ENCODE measurements at regions not wholly inside any gene's neighbourhood (a gene's known extent, or its start where the extent isn't known, plus 50 kb on each side); places are given as distances from the start of the nearest gene placed in this dataset.
"Not testable (repeated sequence)": the region's sequence is repeated elsewhere in the genome, so short reads cannot be mapped to it uniquely, and the experiment has no call there.

DNA sequence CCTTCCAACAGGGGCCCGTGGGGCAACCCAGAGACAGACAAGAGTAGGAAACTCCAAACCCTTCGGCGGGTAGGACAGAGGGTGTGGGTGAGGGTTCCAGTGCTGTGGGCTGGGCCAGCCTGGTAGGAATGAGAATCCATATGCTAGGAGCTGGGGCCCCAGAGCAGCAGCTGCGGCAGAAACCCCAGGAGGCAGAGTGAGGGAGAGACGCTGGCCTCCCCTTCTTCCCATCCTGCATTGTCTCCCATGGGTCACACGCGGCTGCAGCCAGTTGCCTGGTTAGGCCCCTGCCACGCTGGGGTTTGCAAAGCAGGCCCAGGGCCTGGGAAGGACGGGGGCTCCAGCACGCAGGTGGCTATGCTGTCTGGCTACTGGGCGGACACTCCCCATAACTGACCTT lies 113.1 kb upstream of the CCZ1B start:
- DNase-seq = not testable (repeated sequence)

- DNase-seq = not testable (repeated sequence)
These were observed 113.8 kb upstream of the CCZ1B start for GRCh38 chr7:6939896-6940295.

- not testable (repeated sequence) for DNase-seq
These were observed 120.8 kb upstream of the CCZ1B start for GRCh38 chr7:6946873-6947272.

GRCh38 chr7:6950231-6950630 lies 124.2 kb upstream of the CCZ1B start:
- not testable (repeated sequence) for DNase-seq

DNA sequence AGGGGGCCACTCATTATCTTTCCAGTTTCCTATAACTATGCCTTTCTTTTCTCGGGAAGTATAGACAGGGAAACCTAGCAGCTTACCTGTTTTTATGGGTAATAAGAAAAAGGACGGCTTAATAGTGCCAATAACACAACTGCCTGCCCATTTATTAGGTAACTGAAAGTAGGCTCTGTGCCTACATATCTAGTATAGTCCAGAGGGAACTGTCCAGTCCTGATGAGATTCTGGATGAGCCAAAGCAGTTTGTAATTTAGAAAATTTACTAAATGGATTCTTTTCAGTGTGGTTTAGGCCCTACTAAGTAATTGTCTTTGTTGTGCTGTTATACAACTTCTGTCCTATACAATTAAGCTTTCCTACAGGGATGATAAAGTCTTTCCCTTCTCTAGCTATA lies 125.5 kb upstream of the CCZ1B start:
- not testable (repeated sequence) for DNase-seq

DNA sequence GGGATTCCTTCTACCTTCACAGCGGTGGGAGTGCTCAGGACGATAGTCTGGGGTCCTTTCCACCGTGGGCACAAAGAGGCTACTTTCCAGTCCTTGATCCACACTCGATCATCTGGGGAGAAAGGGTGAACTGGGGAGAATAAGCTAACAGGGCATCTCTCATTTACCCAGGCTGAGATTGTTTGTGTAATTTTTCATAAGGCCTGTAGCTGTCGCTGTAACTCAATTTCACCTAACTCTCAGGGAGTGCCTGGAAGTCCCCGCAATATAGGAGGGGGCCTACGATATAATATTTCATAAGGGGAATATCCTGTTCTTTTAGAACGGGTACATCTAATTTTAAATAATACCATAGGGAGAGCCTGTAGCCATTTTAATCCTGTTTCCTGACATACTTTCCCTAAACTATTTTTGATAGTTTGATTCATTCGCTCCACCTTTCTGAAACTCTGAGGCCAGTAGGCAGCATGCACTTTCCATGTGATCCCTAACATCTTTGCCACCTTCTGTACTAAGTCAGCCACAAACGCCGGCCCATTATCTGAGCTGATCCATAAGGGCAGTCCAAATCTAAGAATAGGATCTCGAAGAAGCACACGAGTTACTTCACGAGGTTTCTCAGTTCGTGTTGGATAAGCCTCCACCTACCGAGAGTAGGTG lies 127.2 kb upstream of the CCZ1B start:
- not testable (repeated sequence) for DNase-seq

GRCh38 chr7:6953798-6954181 lies 127.7 kb upstream of the CCZ1B start:
- not testable (repeated sequence) for DNase-seq

GRCh38 chr7:6955385-6955784 lies 129.3 kb upstream of the CCZ1B start:
- not testable (repeated sequence) for DNase-seq

DNA sequence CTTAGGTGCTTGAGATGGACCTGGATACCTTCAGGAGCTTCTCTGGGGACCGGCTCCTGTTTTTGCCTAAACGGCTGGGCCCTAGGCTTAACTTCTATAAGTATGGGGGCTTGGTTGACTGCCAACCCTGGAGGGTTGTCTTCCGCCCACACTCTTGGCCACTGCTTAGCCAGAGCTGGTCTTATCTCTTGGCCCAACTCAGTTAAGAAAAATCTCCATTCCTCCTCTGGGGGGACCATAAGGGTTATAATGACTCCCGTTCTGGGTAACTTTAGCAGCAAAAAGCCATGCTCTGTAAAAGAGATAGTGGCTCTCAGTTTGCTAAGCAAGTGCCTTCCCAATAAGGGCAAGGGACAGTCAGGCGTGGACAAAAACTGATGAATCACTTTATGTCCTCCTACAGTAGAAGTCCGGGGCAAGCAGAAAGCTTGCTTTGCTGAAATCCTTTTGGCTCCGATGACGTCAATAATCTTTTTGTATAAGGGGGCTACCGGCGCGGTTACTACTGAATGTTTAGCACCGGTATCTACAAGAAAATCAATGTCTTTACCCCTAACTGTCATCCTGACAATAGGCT lies 130.0 kb upstream of the CCZ1B start:
- not testable (repeated sequence) for DNase-seq

GRCh38 chr7:6958371-6958770 lies 132.3 kb upstream of the CCZ1B start:
- DNase-seq = not testable (repeated sequence)

DNA sequence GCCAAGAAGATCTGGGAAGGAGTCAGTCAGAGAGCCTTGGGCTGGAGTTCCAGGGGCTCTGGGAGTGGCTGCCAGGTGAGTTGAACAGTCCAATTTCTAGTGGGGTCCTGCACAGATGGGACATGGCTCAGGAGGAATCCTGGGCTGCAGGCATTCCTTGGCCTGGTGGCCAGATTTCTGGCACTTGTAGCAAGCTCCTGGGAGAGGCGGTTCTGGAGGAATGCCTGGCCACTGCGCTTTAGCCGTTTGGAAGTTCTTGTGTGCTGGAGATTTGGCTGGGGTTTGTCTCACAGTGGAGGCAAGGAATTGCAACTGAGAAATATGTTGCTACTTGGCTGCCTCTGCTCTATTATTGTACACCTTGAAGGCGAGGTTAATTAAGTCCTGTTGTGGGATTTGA lies 133.9 kb upstream of the CCZ1B start:
- not testable (repeated sequence) for DNase-seq

DNA sequence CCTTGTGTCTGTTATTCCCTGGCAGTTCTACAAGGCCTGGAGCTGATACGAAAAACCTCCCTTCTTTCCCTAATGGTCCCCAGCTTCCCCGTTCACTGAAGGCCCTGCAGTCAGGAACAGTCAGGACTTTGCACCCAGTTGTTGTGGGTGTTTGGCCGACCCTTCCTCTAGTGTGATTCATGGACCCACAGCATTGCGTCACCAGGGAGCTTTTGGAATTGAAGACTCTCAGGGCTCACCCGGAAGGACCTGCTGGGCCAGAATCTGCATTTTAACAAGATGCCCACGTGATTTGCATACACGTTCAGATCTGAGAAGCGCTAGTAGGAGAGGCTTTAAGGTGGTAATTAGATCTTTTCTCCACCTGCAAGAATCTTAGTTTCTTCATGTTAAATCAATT lies 136.8 kb upstream of the CCZ1B start:
- not testable (repeated sequence) for DNase-seq

DNA sequence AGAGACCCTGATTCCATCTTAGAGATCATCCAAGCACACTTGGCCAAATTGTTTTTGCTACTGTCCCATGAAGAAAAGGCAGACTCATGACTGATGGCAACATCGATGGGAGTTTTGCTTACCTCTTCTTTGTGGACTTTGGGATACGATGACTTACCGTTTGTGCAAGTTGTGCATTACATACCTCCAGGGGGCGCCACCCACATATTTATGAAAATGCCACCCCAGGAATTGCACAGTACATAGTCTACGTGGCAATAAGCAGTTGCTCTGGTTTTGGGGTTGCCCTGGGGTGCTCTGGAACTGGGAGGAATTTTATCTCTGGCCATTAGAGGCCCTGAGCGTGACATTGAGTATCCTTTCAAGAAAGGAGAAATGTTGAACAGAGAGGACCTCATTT lies 139.0 kb upstream of the CCZ1B start:
- not testable (repeated sequence) for DNase-seq

DNA sequence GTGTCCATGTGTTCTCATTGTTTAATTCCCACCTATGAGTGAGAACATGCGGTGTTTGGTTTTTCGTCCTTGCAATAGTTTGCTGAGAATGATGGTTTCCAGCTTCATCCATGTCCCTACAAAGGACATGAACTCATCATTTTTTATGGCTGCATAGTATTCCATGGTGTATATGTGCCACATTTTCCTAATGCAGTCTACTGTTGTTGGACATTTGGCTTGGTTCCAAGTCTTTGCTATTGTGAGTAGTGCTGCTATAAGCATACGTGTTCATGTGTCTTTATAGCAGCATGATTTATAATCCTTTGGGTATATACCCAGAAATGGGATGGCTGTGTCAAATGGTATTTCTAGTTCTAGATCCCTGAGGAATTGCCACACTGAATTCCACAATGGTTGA lies 144.1 kb upstream of the CCZ1B start:
- DNase-seq = not testable (repeated sequence)

DNA sequence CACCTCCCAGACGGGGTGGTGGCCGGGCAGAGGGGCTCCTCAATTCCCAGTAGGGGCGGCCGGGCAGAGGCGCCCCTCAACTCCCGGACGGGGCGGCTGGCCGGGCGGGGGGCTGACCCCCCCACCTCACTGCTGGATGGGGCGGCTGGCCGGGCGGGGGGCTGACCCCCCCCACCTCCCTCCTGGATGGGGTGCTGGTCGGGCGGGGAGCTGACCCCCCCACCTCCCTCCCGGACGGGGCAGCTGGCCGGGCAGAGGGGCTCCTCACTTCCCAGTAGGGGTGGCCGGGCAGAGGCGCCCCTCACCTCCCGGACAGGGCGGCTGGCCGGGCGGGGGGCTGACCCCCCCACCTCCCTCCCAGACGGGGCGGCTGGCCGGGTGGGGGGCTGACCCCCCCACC lies 148.8 kb upstream of the CCZ1B start:
- DNase-seq = not testable (repeated sequence)

DNA sequence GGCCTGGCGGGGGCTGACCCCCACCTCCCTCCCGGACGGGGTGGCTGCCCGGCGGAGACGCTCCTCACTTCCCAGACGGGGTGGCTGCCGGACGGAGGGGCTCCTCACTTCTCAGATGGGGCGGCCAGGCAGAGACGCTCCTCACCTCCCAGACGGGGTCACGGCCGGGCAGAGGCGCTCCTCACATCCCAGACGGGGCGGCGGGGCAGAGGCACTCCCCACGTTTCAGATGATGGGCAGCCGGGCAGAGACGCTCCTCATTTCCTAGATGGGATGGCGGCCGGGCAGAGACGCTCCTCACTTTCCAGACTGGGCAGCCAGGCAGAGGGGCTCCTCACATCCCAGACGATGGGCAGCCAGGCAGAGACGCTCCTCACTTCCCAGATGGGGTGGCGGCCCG lies 149.3 kb upstream of the CCZ1B start:
- DNase-seq = not testable (repeated sequence)

- not testable (repeated sequence) for DNase-seq
These were observed 151.3 kb upstream of the CCZ1B start for GRCh38 chr7:6977368-6977767.

GRCh38 chr7:6978326-6978725 lies 152.3 kb upstream of the CCZ1B start:
- DNase-seq = not testable (repeated sequence)

DNA sequence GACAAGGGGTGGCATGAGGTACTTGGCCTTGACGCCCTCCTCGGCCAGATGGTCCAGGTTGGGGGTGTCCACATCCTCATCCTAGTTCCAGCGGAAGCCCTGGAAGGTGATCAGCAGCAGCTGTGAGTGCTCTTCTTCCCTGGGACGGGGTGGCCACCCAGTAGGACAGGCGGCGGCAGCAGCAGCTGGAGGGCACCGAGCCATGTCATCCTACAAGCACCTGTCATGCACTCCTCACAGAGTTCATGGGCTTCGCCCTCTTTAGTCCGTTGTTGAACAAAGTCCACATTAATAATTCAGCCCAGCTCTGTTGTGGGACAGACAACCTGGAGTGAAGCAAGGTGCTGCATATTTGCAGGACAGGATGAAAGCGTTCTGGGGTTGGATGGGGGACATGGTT lies 153.4 kb upstream of the CCZ1B start:
- DNase-seq = not testable (repeated sequence)

GRCh38 chr7:6982375-6982774 lies 156.3 kb upstream of the CCZ1B start:
- not testable (repeated sequence) for DNase-seq

- not testable (repeated sequence) for DNase-seq
These were observed 160.8 kb upstream of the CCZ1B start for GRCh38 chr7:6986892-6987291.

- not testable (repeated sequence) for DNase-seq
These were observed 162.5 kb upstream of the CCZ1B start for GRCh38 chr7:6988608-6989007.

DNA sequence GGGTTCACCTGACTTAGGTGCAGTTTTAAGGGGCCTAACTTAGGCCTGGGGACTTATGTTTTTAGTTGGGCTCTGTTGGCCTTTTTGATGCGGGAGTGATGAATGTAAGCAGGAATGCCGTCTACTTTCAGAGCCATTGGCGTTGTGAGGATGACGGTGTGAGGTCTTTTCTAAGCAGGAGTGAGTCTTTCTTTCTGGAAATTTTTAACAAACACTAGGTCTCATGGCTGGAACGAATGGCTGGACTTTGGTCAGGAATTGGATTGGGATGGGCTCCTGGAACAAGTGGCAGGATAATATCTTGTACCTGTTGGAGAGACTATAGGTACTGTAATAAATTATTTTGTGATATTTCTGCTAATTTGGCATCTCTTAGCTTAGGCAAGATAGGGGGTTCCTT lies 163.9 kb upstream of the CCZ1B start:
- not testable (repeated sequence) for DNase-seq

DNA sequence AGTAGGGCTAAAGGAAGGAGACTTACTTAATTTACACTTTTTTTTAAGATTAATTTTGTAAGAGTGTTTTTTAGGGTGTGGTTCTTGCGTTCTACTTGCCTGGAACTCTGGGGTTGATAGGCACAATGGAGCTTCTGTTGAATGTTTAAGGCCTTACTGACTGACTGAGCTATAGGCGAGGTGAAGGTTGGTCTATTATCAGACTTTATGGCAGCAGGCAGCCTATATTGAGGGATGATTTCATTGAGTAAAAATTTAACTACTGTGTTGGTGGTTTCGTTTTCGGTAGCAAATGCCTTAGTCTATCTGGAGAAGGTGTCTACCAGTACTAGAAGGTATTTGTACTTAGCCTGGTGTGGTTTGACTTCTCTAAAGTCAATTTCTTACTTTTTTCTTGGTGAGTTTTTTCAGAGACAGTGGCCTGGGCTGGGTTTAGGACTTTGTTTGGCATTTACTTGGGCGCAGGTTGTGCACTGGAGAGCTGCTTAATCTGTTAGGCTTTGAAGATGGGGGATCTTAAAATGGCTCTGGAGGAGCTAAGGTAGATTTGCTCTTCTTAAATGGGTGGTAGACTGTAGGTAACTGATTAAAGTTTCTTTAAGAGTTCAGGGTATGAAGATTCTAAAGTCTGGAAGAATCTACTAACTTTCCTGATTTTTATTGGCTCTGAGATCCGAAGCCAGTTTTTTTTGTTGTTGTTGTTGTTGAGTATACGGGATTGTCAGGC lies 164.5 kb upstream of the CCZ1B start:
- DNase-seq = not testable (repeated sequence)

All from fibroblast of skin of right quadriceps (primary cell).